IPS-20b (cell line): ENCODE measurements at regions not wholly inside any gene's neighbourhood (a gene's known extent, or its start where the extent isn't known, plus 50 kb on each side); places are given as distances from the start of the nearest gene placed in this dataset.

ENCODE experiments used
- H3K27ac ChIP-seq: one replicate; pipeline ENCODE4 v1.5.1; 2013; ENCODE audit warnings: low read length
- H3K27me3 ChIP-seq: 2 replicates; pipeline ENCODE4 v1.6.1; 2013; ENCODE audit warnings: mild to moderate bottlenecking, low read length, inconsistent platforms; ENCODE audit not compliant: insufficient read depth
- H3K36me3 ChIP-seq: 2 replicates; pipeline ENCODE4 v1.6.1; 2013; ENCODE audit warnings: low read depth, mild to moderate bottlenecking, inconsistent platforms, low read length, moderate library complexity; ENCODE audit not compliant: insufficient read depth
- H3K4me1 ChIP-seq: 2 replicates; pipeline ENCODE4 v1.6.1; 2013; ENCODE audit warnings: mild to moderate bottlenecking, control low read depth, inconsistent platforms, low read length, moderate library complexity; ENCODE audit not compliant: insufficient read depth
- H3K4me3 ChIP-seq: 2 replicates; pipeline ENCODE4 v1.5.1; 2013; ENCODE audit warnings: mild to moderate bottlenecking, low read length, inconsistent platforms
- H3K9ac ChIP-seq: 2 replicates; pipeline ENCODE4 v1.6.1; 2013; ENCODE audit warnings: low read depth, mild to moderate bottlenecking, inconsistent platforms, low read length, moderate library complexity
- H3K9me3 ChIP-seq: 2 replicates; pipeline ENCODE4 v1.6.1; 2013; ENCODE audit warnings: mild to moderate bottlenecking, low read depth, low read length, inconsistent platforms; ENCODE audit not compliant: insufficient read depth

DNA sequence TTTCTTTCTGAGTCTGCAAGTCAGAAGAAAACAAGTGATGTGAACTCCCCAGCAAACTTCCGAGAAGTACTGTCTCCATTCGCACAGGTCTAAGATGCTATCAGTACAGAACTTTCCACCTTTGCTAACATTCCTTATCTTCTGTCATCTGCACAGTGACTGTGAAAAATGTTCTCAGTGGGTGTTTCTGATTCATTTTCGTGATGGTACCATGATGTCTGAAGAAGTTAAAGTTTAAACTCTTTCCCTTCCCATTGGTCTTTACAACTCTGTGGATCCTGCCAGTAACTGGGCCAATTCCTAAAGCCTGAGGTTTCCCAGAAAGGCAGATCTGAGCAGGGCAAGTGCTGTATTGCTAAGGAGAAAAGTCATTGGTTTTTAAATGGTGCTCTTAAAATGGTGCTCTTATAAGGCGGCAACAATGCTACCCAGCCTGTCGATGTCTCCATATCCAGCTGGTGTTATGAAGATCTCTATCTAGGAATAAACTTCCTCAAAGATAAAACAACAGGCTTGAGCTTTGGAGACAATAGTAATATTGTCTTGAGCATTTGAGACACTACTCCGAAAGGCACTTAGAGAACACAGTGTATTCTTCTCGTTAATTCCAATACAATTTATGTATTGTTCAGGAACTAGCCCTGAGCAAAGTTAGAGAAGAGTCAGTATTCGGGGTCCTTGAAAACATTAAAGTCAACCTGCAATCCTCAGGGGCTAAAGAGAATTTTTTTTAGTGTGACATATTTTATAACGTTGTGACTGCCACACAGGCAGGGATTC lies 232.3 kb downstream of the OSR1 start:
- Histone ChIP-seq H3K27ac (no peak overlapping the region), H3K9me3 (no peaks in the 10 kb centered on the region), H3K27me3 (no peaks in the 10 kb centered on the region), H3K4me1 (no peaks in the 10 kb centered on the region), H3K36me3 (no peaks in the 10 kb centered on the region), H3K9ac (no peak overlapping the region), H3K4me3 (no peak overlapping the region)

DNA sequence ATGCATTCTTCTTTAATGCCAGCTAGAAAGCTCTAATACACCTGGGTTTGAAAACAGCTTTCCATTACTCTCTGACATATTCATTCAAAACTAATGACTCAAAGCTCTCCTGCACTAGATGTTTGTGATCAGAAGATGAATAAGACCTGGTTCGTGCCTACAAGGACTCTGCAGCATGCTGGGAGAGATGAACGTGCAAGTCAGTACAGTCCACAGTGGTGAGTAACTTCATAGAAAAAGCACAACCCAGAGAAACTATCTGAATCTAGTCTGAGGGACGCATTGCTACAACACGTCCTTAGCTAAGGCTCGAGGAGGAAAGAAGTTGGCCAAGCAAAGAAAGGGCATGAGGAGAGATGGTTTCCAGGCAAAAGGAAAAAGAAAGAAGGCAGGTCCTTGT lies 234.3 kb downstream of the OSR1 start:
- Histone ChIP-seq H3K9me3 (no peaks in the 10 kb centered on the region), H3K4me1 (no peaks in the 10 kb centered on the region), H3K36me3 (no peaks in the 10 kb centered on the region), H3K4me3 (no peak overlapping the region), H3K27me3 (no peaks in the 10 kb centered on the region), H3K9ac (no peak overlapping the region), H3K27ac (no peak overlapping the region)

DNA sequence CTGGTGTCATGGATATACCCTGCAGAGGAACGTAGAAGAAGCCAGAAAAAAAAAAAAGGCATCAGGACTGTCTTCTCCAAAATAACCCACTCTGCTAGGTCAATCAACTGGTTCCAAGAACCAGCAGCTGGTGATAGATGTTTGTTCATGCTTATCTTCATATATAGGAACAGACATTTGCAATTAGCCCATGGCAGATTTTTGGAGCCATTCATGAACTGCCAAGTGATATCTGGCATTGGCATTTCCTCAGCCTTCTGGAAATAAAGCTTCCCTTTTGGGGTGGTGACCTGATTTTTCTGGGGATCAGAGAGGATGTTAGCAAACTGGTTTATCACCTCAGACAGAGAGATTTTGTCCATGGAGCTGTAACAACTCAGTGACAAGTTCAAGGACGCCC lies 234.9 kb downstream of the OSR1 start:
- H3K36me3 ChIP-seq = no peaks in the 10 kb centered on the region
- H3K9me3 ChIP-seq = no peaks in the 10 kb centered on the region
- H3K27me3 ChIP-seq = no peaks in the 10 kb centered on the region
- H3K4me1 ChIP-seq = no peaks in the 10 kb centered on the region
- no peak overlapping the region for H3K27ac ChIP-seq
- no peak overlapping the region for H3K9ac ChIP-seq
- H3K4me3 ChIP-seq = no peak overlapping the region

DNA sequence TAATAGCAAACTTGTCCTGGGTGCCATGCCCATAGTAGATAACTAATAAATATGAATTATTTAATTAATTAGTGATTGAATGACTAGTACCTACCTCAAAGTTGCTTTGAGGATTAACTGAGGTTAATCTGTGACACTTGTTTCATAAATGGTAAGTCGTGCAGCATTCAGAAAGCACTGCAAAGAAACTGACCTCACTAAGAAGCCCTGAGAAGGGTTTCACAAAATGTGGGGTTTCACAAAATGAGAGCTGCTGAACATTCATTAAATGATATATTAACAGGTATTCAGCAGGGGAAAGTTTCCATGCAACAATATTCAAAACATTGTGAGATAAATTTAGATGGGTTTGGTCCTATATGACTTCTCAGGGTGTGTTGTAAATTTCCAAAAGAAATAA lies 236.2 kb downstream of the OSR1 start:
- no peaks in the 10 kb centered on the region for H3K36me3 ChIP-seq
- H3K27me3 ChIP-seq = no peaks in the 10 kb centered on the region
- no peak overlapping the region for H3K9ac ChIP-seq
- H3K9me3 ChIP-seq = peaks cover 6% of the 10 kb centered on the region; the same call in 1 of the 2 replicates
- no peak overlapping the region for H3K27ac ChIP-seq
- H3K4me1 ChIP-seq = no peaks in the 10 kb centered on the region
- H3K4me3 ChIP-seq = no peak overlapping the region

DNA sequence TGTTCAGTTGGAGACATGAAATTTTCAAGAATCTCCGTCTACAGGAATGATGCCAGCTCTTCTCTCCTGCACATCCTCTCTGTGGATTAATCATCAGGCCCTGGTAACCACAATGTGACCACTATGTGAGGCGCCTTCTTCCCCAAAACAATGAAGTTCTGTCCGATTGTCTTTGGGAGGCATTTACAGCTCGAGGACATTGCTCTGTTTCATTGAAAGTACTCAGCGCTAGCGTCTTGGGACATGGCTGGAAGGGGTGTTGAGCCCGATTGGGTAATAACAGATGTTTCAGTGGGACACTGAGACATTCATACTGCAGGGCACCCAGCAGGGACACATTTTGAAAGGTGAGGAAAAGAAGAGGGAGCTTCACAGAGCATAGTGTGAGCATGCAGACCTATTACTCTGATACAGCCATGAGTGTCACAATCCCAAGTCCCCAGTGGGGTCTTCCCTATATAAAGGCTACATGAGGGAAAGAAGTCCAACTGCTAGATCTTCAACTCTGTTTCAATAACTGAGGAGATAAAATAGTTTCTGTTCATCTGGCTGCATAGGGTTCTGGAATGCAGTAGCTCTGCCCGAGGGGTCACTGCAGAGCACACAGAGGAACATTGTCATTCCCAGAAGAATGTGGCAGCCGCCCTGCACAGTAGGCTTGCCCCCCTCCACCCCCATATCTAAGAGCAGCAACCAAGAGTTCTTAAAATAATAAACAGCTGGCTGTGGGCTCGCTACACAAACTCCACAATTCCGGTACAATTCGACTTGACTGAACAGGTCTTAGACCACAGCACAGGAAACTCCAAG lies 237.3 kb downstream of the OSR1 start:
- Histone ChIP-seq H3K27me3 (no peaks in the 10 kb centered on the region), H3K4me3 (no peak overlapping the region), H3K9me3 (peaks cover 6% of the 10 kb centered on the region; the same call in 1 of the 2 replicates), H3K36me3 (no peaks in the 10 kb centered on the region), H3K4me1 (no peaks in the 10 kb centered on the region), H3K27ac (no peak overlapping the region), H3K9ac (no peak overlapping the region)

DNA sequence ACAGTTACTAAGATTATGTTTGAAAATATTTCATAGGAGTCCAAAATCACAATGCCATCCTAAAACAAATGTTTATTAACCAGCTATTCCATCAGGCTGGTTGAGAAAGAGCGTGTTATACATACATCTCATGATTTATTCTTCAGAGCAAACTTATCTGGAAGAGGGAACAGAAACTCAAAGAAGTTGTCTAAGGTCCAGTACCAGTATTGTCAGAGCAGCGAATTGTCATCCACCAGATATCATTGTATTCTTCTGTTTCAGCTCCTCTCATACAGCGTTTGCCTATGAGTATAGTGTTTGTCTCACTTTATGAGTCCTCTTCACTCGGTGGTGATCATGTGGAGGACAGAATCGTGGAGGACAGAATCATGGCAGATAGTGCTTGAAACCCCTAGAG lies 238.2 kb downstream of the OSR1 start:
- no peak overlapping the region for H3K9ac ChIP-seq
- H3K36me3 ChIP-seq = no peaks in the 10 kb centered on the region
- no peak overlapping the region for H3K4me3 ChIP-seq
- peaks cover 6% of the 10 kb centered on the region; the same call in 1 of the 2 replicates for H3K9me3 ChIP-seq
- no peaks in the 10 kb centered on the region for H3K27me3 ChIP-seq
- H3K27ac ChIP-seq = no peak overlapping the region
- H3K4me1 ChIP-seq = no peaks in the 10 kb centered on the region

DNA sequence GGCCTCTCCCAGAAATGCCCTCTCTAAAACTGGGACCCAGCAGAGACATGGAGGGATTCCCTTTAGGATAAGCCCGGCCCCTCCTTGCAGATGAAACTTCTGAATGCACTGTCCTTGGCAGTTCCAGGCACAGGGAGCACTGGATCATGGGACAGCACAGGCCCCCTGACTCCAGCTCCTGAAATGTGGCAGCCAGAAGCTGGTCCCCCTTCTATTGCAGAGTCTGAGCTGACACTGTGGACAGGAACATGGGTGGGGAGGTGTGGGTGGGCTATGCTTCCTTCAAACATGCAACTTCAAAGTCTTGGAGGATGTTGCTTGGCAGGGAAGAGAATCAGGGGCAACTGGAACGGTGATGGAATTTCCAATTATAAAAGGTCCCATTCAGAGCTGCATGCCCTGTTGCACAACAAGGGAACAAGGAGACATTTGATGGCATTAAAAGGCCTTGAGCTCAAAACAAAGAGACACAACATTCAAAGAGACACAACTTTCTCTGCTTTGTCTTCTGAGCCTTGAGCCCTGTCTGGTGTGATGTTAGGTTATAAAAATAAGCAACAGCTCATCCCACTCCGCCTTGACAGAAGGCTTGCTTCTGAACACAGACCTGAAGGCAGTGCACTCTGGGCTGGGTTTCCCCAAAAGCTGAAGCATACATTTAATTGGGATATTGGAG lies 239.0 kb downstream of the OSR1 start:
- Histone ChIP-seq H3K9me3 (peaks cover 6% of the 10 kb centered on the region; the same call in 1 of the 2 replicates), H3K4me3 (no peak overlapping the region), H3K9ac (no peak overlapping the region), H3K27me3 (no peaks in the 10 kb centered on the region), H3K36me3 (no peaks in the 10 kb centered on the region), H3K27ac (no peak overlapping the region), H3K4me1 (no peaks in the 10 kb centered on the region)

DNA sequence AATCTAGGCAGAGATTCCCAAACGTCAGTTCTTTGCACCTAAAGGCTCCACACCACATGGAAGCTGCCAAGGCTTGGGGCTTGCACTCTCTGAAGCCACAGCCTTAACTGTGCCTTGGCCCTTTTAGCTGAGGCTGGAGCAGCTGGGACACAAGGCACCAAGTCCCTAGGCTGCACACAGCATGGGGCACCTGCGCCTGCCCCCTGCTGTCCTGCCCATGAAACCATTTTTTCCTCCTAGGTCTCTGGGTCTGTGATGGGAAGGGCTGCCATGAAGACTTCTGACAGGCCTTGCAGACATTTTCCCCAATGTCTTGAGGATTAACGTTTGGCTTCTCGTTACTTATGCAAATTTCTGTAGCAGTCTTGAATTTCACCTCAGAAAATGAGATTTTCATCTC lies 241.5 kb downstream of the OSR1 start:
- no peak overlapping the region for H3K4me3 ChIP-seq
- H3K27me3 ChIP-seq = no peaks in the 10 kb centered on the region
- H3K4me1 ChIP-seq = no peaks in the 10 kb centered on the region
- H3K27ac ChIP-seq = no peak overlapping the region
- no peaks in the 10 kb centered on the region for H3K36me3 ChIP-seq
- peaks cover 6% of the 10 kb centered on the region; the same call in 1 of the 2 replicates for H3K9me3 ChIP-seq
- H3K9ac ChIP-seq = no peak overlapping the region

DNA sequence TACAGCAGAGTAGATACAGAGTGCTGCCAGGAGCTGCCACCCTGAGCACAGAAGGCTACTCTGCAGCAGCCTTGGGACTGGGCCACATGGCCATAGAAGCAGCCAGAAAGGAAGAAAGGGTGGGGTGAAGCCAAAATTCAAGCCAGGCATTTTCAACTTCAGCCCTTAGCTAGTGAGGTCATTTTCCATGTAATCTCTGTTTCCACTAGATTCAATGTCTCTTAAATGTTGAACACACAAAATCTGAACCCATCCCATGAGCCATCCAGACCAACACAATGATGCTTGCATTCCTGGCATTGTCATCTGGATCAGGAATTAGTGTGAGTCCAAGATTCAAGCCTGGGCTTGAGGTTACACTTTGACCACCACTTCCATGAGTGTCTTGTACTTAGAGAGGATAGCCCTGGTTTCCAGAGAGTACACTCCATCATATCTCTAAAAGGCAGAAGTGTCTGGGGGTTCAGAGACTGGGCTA lies 243.6 kb downstream of the OSR1 start:
- no peaks in the 10 kb centered on the region for H3K27me3 ChIP-seq
- no peaks in the 10 kb centered on the region for H3K4me1 ChIP-seq
- H3K27ac ChIP-seq = no peak overlapping the region
- no peak overlapping the region for H3K4me3 ChIP-seq
- peaks cover 6% of the 10 kb centered on the region; the same call in 1 of the 2 replicates for H3K9me3 ChIP-seq
- H3K9ac ChIP-seq = no peak overlapping the region
- H3K36me3 ChIP-seq = no peaks in the 10 kb centered on the region

DNA sequence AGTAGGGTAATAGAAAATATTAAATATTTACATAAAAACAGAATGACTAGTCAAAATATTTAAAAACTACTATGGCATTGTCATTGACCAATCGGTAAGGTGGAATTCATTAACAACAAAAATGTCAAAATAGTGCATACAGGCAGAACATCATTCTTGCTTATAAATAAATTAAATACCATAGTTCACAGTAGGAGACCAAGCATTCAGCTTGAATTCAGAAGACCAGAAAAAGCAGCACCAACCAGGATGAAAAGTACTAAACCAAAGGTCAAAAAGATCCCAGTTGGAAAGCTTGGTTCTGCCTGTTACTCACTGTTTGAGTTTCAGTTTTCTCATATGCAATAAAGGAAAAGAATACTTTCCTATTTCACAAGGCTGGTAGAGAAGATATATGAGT lies 244.3 kb downstream of the OSR1 start:
- Histone ChIP-seq H3K27ac (no peak overlapping the region), H3K4me1 (no peaks in the 10 kb centered on the region), H3K9ac (no peak overlapping the region), H3K36me3 (no peaks in the 10 kb centered on the region), H3K9me3 (peaks cover 6% of the 10 kb centered on the region; the same call in 1 of the 2 replicates), H3K27me3 (no peaks in the 10 kb centered on the region), H3K4me3 (no peak overlapping the region)

DNA sequence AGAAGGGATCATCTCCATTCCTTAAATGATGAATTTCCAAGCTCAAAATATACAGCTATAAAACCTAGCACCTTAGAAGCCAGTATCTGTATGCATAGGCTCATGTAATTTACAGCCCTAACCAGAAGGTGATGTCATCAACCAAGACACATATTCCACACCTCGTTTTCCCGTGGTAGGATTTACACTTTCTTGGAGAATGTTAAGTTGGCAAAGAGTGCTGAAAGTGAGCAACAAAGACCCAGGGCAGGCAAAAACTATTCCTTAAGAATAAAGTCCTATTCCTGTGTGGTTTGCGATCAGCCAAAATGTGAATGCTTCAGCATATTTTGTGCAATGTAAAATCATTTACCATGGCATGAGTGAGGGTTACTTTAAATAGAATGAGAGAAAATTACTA lies 247.1 kb downstream of the OSR1 start:
- H3K9ac ChIP-seq = no peak overlapping the region
- no peak overlapping the region for H3K4me3 ChIP-seq
- H3K4me1 ChIP-seq = no peaks in the 10 kb centered on the region
- no peak overlapping the region for H3K27ac ChIP-seq
- H3K27me3 ChIP-seq = no peaks in the 10 kb centered on the region
- H3K9me3 ChIP-seq = no peaks in the 10 kb centered on the region
- H3K36me3 ChIP-seq = no peaks in the 10 kb centered on the region
